Thyroid gland (tissue), 4 donors: ENCODE measurements at regions not wholly inside any gene's neighbourhood (a gene's known extent, or its start where the extent isn't known, plus 50 kb on each side); places are given as distances from the start of the nearest gene placed in this dataset.
A peak's percentile ranks its signal among the peaks of the same experiment; 100 is the strongest.

Experiments used
- POLR2A ChIP-seq, 2 donors: fragments of 450-650 bp; IDR thresholded peaks; one replicate each; pipeline ENCODE4 v1.6.1; 2017; ENCODE audit warnings: antibody characterized with exemption in 2 of 2, mild to moderate bottlenecking in 2 of 2, moderate library complexity in 1 of 2
- TF ChIP-seq, protein P1 (sequence below), 6 experiments: fragments of 200-600 bp in 3 of 6; fragments of 450-650 bp in 3 of 6; sonication (generic) in 3 of 6; IDR thresholded peaks; one replicate each; pipeline ENCODE4 v1.5.1; 2016 to 2019; ENCODE audit warnings: antibody characterized with exemption in 6 of 6, mild to moderate bottlenecking in 2 of 6, inconsistent platforms in 1 of 6, moderate library complexity in 1 of 6

DNA sequence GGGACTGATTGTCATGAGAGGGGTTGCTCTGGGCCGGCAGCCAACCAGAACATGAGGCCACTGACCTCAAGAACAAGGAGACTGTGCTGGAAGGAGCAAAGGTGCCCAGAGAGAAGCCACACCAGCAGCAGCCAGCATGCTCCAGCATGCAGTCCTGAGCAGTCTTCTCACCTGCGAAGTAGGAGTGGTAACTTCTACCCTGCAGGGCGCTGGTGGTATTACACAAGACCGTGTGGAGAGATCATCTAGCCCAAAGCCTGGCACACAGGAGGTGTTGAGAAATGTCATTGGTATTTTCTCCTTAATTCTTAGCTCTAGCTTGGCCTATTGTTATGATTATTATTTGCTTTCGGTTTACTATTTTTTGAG, 132.7 kb downstream of the TSN start:
- TF ChIP-seq, protein P1, sequence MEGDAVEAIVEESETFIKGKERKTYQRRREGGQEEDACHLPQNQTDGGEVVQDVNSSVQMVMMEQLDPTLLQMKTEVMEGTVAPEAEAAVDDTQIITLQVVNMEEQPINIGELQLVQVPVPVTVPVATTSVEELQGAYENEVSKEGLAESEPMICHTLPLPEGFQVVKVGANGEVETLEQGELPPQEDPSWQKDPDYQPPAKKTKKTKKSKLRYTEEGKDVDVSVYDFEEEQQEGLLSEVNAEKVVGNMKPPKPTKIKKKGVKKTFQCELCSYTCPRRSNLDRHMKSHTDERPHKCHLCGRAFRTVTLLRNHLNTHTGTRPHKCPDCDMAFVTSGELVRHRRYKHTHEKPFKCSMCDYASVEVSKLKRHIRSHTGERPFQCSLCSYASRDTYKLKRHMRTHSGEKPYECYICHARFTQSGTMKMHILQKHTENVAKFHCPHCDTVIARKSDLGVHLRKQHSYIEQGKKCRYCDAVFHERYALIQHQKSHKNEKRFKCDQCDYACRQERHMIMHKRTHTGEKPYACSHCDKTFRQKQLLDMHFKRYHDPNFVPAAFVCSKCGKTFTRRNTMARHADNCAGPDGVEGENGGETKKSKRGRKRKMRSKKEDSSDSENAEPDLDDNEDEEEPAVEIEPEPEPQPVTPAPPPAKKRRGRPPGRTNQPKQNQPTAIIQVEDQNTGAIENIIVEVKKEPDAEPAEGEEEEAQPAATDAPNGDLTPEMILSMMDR (IDR thresholded peaks at IDR 0.05): peak in 1 of 6 experiments; percentile 19
- TF ChIP-seq POLR2A (IDR thresholded peaks at IDR 0.05): no peak
